DMS153 treated with DMSO at 0.1 percent for 48 hours (cell line): ENCODE measurements at regions not wholly inside any gene's neighbourhood (a gene's known extent, or its start where the extent isn't known, plus 50 kb on each side); places are given as distances from the start of the nearest gene placed in this dataset.

Experiments used
- DNase-seq: peaks from one replicate; lab custom pipeline; 2025; ENCODE audit not compliant: unreplicated experiment; lab: John Stamatoyannopoulos, UW

DNA sequence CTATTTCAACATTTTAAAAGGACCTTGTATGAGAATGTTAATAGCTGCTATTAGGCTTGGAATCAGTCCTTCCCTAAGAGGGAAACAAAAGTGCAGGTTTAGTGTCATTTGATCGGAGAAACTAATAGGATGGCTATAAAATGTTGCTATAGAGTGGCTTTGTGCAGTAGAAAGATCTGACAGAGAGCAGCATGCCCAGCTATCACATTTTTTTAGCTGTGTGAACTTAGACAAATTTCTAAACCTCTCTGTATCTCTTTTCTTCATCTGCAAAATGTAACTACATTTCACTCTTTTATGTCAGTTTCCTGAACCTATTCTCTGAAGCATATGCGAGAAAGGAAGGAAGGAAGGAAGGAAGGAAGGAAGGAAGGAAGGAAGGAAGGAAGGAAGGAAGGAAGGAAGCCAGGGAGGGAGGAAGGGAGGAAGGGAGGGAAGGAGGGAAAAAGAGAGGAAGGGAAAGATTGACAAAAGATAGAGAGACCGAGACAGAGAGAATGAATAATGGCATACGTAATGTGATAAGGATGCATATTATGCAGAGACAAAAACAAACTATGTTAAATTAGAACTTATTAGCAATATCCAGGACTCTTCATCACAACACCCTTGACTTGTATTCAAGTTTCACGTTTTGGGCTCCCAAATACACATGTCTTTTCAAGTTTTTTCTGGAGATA lies 52.6 kb upstream of the CDH8 start:
- DNase-seq: no peak
